Coronary artery (tissue), 2 donors: ENCODE measurements at regions not wholly inside any gene's neighbourhood (a gene's known extent, or its start where the extent isn't known, plus 50 kb on each side); places are given as distances from the start of the nearest gene placed in this dataset.
"Not testable (repeated sequence)": the region's sequence is repeated elsewhere in the genome, so short reads cannot be mapped to it uniquely, and the experiment has no call there.

Experiments
- DNase-seq: peaks from one replicate; pipeline ENCODE4 v3.0.0-alpha.2; 2017; ENCODE audit warnings: low spot score
- H3K27ac ChIP-seq, 2 donors: fragments of 200-600 bp; sonication (generic); one replicate each; pipeline ENCODE4 v1.5.1; 2016 to 2019
- H3K4me3 ChIP-seq: fragments of 200-600 bp; sonication (generic); 2 replicates; pipeline ENCODE4 v1.5.1; 2016; ENCODE audit warnings: mild to moderate bottlenecking, moderate library complexity
- TF ChIP-seq, protein P1 (sequence below): fragments of 200-600 bp; sonication (generic); IDR thresholded peaks from one replicate; pipeline ENCODE4 v1.5.1; 2019; ENCODE audit warnings: antibody characterized with exemption

DNA sequence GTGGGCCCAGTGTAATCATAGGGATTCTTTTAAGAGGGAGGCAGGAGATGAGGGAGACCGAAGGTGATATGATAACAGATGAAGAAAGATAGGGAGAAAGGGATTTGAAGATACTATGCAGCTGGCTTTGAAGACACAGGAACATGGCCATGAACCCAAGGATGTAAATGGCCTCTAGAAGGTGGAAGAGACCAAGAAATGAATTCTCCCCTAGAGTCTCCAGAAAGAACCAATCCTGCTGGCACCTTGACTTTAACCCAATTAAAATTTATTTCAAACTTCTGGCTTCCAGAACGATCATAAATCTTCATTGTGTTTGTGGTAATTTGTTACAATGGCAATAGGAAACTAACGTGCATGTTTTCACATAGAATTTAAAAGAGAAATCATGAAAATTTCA is 95.0 kb upstream of the GORAB start:
- TF ChIP-seq, protein P1, sequence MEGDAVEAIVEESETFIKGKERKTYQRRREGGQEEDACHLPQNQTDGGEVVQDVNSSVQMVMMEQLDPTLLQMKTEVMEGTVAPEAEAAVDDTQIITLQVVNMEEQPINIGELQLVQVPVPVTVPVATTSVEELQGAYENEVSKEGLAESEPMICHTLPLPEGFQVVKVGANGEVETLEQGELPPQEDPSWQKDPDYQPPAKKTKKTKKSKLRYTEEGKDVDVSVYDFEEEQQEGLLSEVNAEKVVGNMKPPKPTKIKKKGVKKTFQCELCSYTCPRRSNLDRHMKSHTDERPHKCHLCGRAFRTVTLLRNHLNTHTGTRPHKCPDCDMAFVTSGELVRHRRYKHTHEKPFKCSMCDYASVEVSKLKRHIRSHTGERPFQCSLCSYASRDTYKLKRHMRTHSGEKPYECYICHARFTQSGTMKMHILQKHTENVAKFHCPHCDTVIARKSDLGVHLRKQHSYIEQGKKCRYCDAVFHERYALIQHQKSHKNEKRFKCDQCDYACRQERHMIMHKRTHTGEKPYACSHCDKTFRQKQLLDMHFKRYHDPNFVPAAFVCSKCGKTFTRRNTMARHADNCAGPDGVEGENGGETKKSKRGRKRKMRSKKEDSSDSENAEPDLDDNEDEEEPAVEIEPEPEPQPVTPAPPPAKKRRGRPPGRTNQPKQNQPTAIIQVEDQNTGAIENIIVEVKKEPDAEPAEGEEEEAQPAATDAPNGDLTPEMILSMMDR, result no peak
- Histone ChIP-seq H3K4me3 (no peak overlapping the region), H3K27ac (no peak overlapping the region)
- DNase-seq, result no peak

DNA sequence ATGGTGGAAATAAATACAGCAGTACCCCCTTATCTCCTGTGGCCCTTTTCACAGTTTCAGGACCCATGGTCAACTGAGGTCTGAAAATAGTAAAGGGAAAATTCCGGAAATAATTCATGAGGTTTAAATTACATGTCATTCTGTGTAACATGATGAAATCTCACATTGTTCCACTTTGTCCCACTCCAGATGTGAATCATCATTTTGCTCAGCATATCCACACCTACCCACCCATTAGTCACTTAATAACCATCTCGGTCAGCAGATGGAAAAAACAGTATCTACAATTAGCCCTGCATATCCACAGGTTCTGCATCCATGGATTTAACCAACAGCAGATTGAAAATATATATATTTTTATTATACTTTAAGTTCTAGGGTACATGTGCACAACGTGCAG is 86.9 kb upstream of the GORAB start:
- H3K4me3 ChIP-seq, result no peak overlapping the region
- no peak for DNase-seq
- TF ChIP-seq, protein P1, result no peak
- no peak overlapping the region for H3K27ac ChIP-seq

DNA sequence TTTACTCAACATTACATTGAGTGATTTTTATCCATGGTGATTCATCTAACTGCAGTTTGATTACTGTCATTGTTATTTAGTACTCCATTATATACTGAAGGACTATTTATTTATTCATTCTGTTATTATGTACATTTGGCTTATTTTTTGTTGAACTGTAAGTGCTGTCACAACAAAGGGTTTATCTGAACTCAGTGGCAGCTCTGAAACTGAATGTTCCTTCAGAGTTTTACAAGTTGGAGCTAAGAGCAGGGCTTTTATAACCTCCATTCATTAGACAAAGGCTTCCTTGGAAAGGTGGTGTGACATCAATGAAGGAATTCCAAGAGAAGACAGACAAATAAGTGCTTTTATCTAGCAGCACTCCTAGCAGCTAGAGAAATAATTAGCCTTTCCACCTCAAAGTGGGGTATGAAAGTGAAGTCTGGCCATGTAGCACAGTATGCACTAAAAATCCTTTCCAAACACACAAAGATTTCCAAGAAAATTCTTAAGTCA is 83.3 kb upstream of the GORAB start:
- DNase-seq, result no peak
- Histone ChIP-seq H3K4me3 (no peak overlapping the region), H3K27ac (no peak overlapping the region)
- TF ChIP-seq, protein P1, result no peak

DNA sequence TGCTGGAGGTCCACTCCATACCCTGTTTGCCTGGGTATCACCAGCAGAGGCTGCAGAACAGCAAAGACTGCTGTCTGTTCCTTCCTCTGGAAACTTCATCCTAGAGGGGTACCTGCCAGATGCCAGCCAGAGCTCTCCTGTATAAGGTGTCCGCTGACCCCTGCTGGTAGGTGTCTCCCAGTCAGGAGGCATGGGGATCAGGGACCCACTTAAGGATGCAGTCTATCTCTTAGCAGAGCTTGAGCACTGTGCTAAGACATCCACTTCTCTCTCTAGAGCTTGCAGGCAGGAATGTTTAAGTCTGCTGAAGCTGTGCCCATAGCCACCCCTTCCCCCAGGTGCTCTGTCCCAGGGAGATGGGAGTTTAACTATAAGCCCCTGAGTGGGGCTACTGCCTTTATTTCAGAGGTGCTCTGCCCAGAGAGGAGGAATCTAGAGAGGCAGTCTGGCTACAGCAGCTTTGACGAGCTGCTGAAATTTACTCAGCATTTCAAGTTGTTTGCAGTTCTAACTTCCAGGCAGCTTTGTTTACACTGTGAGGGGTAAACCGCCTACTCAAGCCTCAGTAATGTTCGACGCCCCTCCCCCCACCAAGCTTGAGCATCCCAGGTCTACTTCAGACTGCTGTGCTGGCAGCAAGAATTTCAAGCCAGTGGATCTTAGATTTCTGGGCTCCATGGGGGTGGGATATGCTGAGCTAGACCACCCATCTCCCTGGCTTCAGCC is 74.5 kb upstream of the GORAB start:
- DNase-seq, H3K4me3 ChIP-seq, H3K27ac ChIP-seq: not testable (repeated sequence)

DNA sequence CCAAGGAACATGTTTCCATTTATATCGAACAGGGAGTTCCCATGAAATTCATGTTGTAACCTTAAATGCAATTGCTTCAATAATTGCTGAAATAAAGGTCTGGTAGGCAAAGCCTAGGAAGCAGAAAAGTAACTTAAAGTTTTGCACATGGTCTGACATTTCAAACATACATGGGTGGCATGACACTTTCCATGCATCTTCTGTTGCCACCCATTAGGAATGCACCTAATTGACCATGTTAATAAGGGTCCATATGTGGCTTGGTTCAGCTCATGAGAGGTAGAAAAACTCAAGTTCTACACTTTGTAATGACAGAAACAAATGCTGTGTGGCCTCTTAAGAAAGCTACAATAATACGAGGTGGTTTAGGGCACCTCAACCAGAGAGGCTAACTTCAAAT is 72.0 kb upstream of the GORAB start:
- H3K4me3 ChIP-seq, result no peak overlapping the region
- no peak for DNase-seq
- TF ChIP-seq, protein P1, result no peak
- H3K27ac ChIP-seq, result no peak overlapping the region

DNA sequence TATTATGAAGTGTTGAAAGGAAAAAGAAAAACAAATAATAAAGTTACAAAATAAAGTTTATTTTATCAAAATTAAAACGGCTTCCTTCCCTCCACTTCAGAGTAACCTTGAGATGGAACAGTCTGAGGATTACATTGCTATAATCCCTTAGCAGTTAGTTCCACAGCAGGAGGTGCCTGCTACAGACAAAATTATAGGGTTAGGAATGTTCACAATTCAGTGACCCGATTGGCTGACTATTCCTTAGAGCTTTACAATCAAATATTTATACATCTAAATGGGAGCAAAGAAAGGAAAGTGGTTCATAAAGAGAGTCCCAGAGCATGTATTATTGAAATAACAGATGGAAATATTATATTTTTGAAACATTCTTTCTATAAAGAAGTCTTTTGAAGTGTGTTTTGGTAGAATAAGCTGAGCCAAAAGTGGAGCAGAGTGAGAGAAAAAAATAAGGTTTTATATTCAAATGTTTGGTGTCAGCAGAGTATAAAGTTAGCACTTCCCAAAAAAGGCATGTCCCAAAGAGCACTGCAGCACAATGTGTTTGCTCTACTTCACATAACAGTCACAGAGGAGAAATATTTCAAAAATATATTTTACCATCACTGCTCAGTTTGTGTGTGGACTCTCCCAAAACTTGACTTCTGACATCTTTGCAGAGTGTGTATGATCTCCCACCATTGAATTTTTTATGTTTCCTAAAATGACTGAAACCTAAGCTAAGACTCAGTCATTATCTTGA is 71.4 kb upstream of the GORAB start:
- no peak overlapping the region for H3K27ac ChIP-seq
- no peak for DNase-seq
- no peak overlapping the region for H3K4me3 ChIP-seq
- TF ChIP-seq, protein P1, result no peak

DNA sequence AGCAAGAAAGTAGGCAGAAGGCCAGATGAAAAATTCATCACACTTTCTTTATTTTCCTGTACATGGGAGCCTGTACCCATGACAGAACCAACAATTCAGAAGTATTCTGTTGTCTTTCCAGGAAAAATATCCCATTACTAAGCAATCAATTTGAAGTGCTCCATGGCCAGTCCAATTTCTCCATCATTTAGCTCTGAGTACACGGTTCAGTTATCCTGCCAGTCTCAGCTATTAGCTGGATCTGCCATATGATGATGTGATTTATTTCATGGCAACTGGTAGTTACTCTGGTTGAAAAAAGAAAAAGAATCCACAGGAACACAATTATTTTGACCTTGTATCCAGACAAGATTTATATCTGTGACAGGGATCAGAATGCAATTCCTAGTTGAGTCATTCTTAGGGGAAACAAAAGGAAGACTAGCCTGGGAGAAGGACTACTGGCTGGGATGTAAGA is 70.6 kb upstream of the GORAB start:
- DNase-seq, result no peak
- no peak overlapping the region for H3K4me3 ChIP-seq
- no peak overlapping the region for H3K27ac ChIP-seq
- TF ChIP-seq, protein P1, result no peak
